Heart left ventricle (tissue), 16 donors: ENCODE measurements at regions not wholly inside any gene's neighbourhood (a gene's known extent, or its start where the extent isn't known, plus 50 kb on each side); places are given as distances from the start of the nearest gene placed in this dataset.
A peak's percentile ranks its signal among the peaks of the same experiment; 100 is the strongest.

ENCODE experiments used
- ATAC-seq, 4 donors: fragments of 200-7000 bp; cut with Tn5 transposase; one replicate each; pipeline ENCODE4 v1.9.1; 2020 to 2022; ENCODE audit warnings: moderate library complexity in 4 of 4, mild to moderate bottlenecking in 3 of 4, moderate number of reproducible peaks in 1 of 4
- DNase-seq, 5 donors: peaks; one replicate each; pipeline ENCODE4 v3.0.0-alpha.2; 2020
- H3K27ac ChIP-seq, 12 donors: fragments of 200-600 bp; sonication (generic) in 4 of 12; one replicate each; pipeline versions ENCODE4 v1.5.0 to v1.8.0; 2016 to 2022; ENCODE audit warnings: mild to moderate bottlenecking in 2 of 12
- H3K27me3 ChIP-seq, 9 donors: fragments of 200-600 bp; sonication (generic) in 2 of 9; one replicate each; pipeline versions ENCODE4 v1.5.1 to v1.8.0; 2016 to 2022; ENCODE audit warnings: mild to moderate bottlenecking in 3 of 9
- H3K36me3 ChIP-seq, 9 donors: fragments of 200-600 bp; sonication (generic) in 2 of 9; one replicate each; pipeline versions ENCODE4 v1.5.0 to v1.8.0; 2018 to 2022; ENCODE audit warnings: mild to moderate bottlenecking in 2 of 9
- H3K4me1 ChIP-seq, 12 donors: fragments of 200-600 bp; sonication (generic) in 4 of 12; one replicate each; pipeline versions ENCODE4 v1.5.0 to v1.8.0; 2016 to 2022; ENCODE audit warnings: mild to moderate bottlenecking in 3 of 12
- H3K4me3 ChIP-seq, 12 donors: fragments of 200-600 bp; sonication (generic) in 4 of 12; one replicate each; pipeline versions ENCODE4 v1.5.0 to v1.8.0; 2017 to 2022; ENCODE audit warnings: mild to moderate bottlenecking in 9 of 12, moderate library complexity in 4 of 12
- H3K9me3 ChIP-seq, 12 donors: fragments of 200-600 bp; sonication (generic) in 4 of 12; one replicate each; pipeline versions ENCODE4 v1.5.0 to v1.8.0; 2016 to 2022; ENCODE audit warnings: mild to moderate bottlenecking in 1 of 12
- POLR2A ChIP-seq, 2 donors: fragments of 450-650 bp; IDR thresholded peaks; one replicate each; pipeline ENCODE4 v1.6.1; 2017; ENCODE audit warnings: antibody characterized with exemption in 2 of 2, mild to moderate bottlenecking in 2 of 2, moderate library complexity in 2 of 2
- WGBS, 4 donors: extraction: QIAGEN DNeasy Blood & Tissue Kit in 2 of 4; methylation state at CpG; one replicate each; pipeline versions ENCODE4 v1.1.5 to v1.1.7; 2013 to 2018; 5-methylcytosine and 5-hydroxymethylcytosine counted together
- intact Hi-C, 10 donors: fragments of 100-400 bp; cut with DNase I; formaldehyde crosslinking; loops; one replicate each; pipeline versions ENCODE4 v1.11.1 to v1.14.2; 2022
- TF ChIP-seq, protein P1 (sequence below), 12 donors: fragments of 200-600 bp; sonication (generic) in 4 of 12; IDR thresholded peaks; one replicate each; pipeline versions ENCODE4 v1.5.0 to v1.8.0; 2018 to 2022; ENCODE audit warnings: antibody characterized with exemption in 12 of 12, mild to moderate bottlenecking in 5 of 12
- donor health status: ischemic (EF 13 %, LVEDD 7.1; RV severe dilation, severe dysfunction).
- donor health status: healthy with polysubstance abuse.
- donor health status: DM: no; HTN: yes; CAD: no.
- donor health status: DM: no; HTN: no; CAD: no.
- donor health status: ischemic (EF 25% LVEDD 6.9; RV normal size, moderate dysfunction).
- donor health status: ischemic (EF 25% LVEDD 5.7; RV mildly dilated, moderate dysfunction).
- donor health status: healthy.
- donor health status: DM: yes; HTN: yes; CAD: no.
- donor health status: ischemic (EF 35%, LVEDD 5.7; RV mildly dilated, moderate dysfunction).
- donor health status: nonischemic (EF 11% LVEDD 7.7; RV severe dilation, severe dysfunction).
- donor health status: DM: yes; HTN: yes; CAD: no.
- donor health status: PGD.
- donor health status: ischemic (EF 29% LVEDD 5.4; RV normal size, mild dysfunction).
- donor health status: nonischemic (EF 23%, LVEDD 6.1; RV moderate dilation, normal function).

GRCh38 chr14:101114726-101115515, 211.4 kb upstream of the RTL1 start:
- no peak for ATAC-seq
- intact Hi-C loops, result no loop called here
- peak in 1 of 5 donors; percentile 51 for DNase-seq
- Histone ChIP-seq H3K27me3 (peaks cover 0 to 10% (median 0%) of the 10 kb centered on the region in 9 donors), H3K36me3 (no peaks in the 10 kb centered on the region), H3K4me3 (no peak overlapping the region), H3K9me3 (no peaks in the 10 kb centered on the region), H3K4me1 (peaks cover 0 to 11% (median 0%) of the 10 kb centered on the region in 12 donors), H3K27ac (no peak overlapping the region)
- TF ChIP-seq POLR2A (IDR thresholded peaks at IDR 0.05), result no peak
- TF ChIP-seq, protein P1, sequence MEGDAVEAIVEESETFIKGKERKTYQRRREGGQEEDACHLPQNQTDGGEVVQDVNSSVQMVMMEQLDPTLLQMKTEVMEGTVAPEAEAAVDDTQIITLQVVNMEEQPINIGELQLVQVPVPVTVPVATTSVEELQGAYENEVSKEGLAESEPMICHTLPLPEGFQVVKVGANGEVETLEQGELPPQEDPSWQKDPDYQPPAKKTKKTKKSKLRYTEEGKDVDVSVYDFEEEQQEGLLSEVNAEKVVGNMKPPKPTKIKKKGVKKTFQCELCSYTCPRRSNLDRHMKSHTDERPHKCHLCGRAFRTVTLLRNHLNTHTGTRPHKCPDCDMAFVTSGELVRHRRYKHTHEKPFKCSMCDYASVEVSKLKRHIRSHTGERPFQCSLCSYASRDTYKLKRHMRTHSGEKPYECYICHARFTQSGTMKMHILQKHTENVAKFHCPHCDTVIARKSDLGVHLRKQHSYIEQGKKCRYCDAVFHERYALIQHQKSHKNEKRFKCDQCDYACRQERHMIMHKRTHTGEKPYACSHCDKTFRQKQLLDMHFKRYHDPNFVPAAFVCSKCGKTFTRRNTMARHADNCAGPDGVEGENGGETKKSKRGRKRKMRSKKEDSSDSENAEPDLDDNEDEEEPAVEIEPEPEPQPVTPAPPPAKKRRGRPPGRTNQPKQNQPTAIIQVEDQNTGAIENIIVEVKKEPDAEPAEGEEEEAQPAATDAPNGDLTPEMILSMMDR (IDR thresholded peaks at IDR 0.05), result no peak
- WGBS, 4 donors, result 85 to 90% (median 87%) methylated on average over 17 to 19 of the region's 19 CpGs

GRCh38 chr14:101115652-101116051, 212.1 kb upstream of the RTL1 start:
- no peak for ATAC-seq
- 81 to 90% (median 87%) methylated on average over 8 of the region's 8 CpGs for WGBS, 4 donors
- DNase-seq, result no peak

GRCh38 chr14:101116065-101116464, 212.5 kb upstream of the RTL1 start:
- ATAC-seq (no peak), DNase-seq (no peak)
- Histone ChIP-seq H3K9me3 (no peaks in the 10 kb centered on the region), H3K4me1 (peaks cover 0 to 14% (median 2%) of the 10 kb centered on the region in 12 donors), H3K27ac (no peak overlapping the region), H3K27me3 (peaks cover 0 to 10% (median 0%) of the 10 kb centered on the region in 9 donors), H3K4me3 (no peak overlapping the region), H3K36me3 (no peaks in the 10 kb centered on the region)
- WGBS, 4 donors, result 75 to 80% (median 79%) methylated on average over 4 of the region's 4 CpGs
- TF ChIP-seq POLR2A (IDR thresholded peaks at IDR 0.05), result no peak
- TF ChIP-seq, protein P1 (IDR thresholded peaks at IDR 0.05), result no peak
- intact Hi-C loops, result no loop called here

More at GRCh38 chr14:101115652-101116051, 212.1 kb upstream of the RTL1 start:
- Histone ChIP-seq H3K4me1 (peaks cover 0 to 13% (median under 1%) of the 10 kb centered on the region in 12 donors), H3K36me3 (no peaks in the 10 kb centered on the region), H3K9me3 (no peaks in the 10 kb centered on the region), H3K27ac (no peak overlapping the region), H3K4me3 (no peak overlapping the region), H3K27me3 (peaks cover 0 to 10% (median 0%) of the 10 kb centered on the region in 9 donors)
- intact Hi-C loops, result no loop called here
- TF ChIP-seq, protein P1 (IDR thresholded peaks at IDR 0.05), result no peak
- TF ChIP-seq POLR2A (IDR thresholded peaks at IDR 0.05), result no peak

GRCh38 chr14:101116486-101117130, 213.1 kb upstream of the RTL1 start:
- TF ChIP-seq POLR2A (IDR thresholded peaks at IDR 0.05), result no peak
- TF ChIP-seq, protein P1 (IDR thresholded peaks at IDR 0.05), result no peak
- H3K4me3 ChIP-seq, result no peak overlapping the region
- H3K36me3 ChIP-seq, result no peaks in the 10 kb centered on the region
- intact Hi-C loops, result no loop called here
- WGBS, 4 donors, result 75 to 80% (median 79%) methylated on average over 17 of the region's 17 CpGs
- peaks cover 0 to 14% (median 2%) of the 10 kb centered on the region in 12 donors for H3K4me1 ChIP-seq
- peaks cover 0 to 10% (median 0%) of the 10 kb centered on the region in 9 donors for H3K27me3 ChIP-seq
- no peak for DNase-seq
- ATAC-seq, result no peak
- H3K27ac ChIP-seq, result no peak overlapping the region
- no peaks in the 10 kb centered on the region for H3K9me3 ChIP-seq
